ENCODE measurements at regions not wholly inside any gene's neighbourhood (a gene's known extent, or its start where the extent isn't known, plus 50 kb on each side); places are given as distances from the start of the nearest gene placed in this dataset.

GRCh38 chrX:69027181-69028005 lies 137.9 kb downstream of the PJA1 start:
- H3K4me2 ChIP-seq (ENCODE audit: low read length), result no peak overlapping the region
- no peaks in the 10 kb centered on the region for H3K79me2 ChIP-seq (ENCODE audit: control insufficient read depth, low read length)
- H3K9me3 ChIP-seq (ENCODE audit: control insufficient read depth, insufficient read depth, low read length), result no peaks in the 10 kb centered on the region
- no peaks in the 10 kb centered on the region for H3K36me3 ChIP-seq (ENCODE audit: control insufficient read depth, low read length)
- H3F3A ChIP-seq (ENCODE audit: control insufficient read depth, insufficient read depth), result no peaks in the 10 kb centered on the region
- no peaks in the 10 kb centered on the region for H3K4me1 ChIP-seq (ENCODE audit: control insufficient read depth, low read length)
- H3K27ac ChIP-seq (ENCODE audit: low read depth, low read length), result no peak overlapping the region
- no peaks in the 10 kb centered on the region for H3K27me3 ChIP-seq (ENCODE audit: control insufficient read depth, low read length)
- H3K9me2 ChIP-seq (replicated peaks; ENCODE audit: control insufficient read depth, low read length), result no peaks in the 10 kb centered on the region
- TF ChIP-seq CTCF (IDR thresholded peaks at IDR 0.05; ENCODE audit: low read depth, low read length, poor library complexity, severe bottlenecking) (no peak), EZH2phosphoT487 (IDR thresholded peaks at IDR 0.05; ENCODE audit: borderline replicate concordance, low read length) (no peak)
- H4K20me1 ChIP-seq (ENCODE audit: control insufficient read depth, insufficient read depth, low read depth, low read length), result no peaks in the 10 kb centered on the region
- H3K4me3 ChIP-seq (ENCODE audit: low read length), result no peak overlapping the region

GRCh38 chrX:69025802-69026301 lies 139.4 kb downstream of the PJA1 start:
- no peaks in the 10 kb centered on the region for H3K9me2 ChIP-seq (replicated peaks; ENCODE audit: control insufficient read depth, low read length)
- no peak for TF ChIP-seq CTCF (IDR thresholded peaks at IDR 0.05; ENCODE audit: low read depth, low read length, poor library complexity, severe bottlenecking)
- no peak for TF ChIP-seq EZH2phosphoT487 (IDR thresholded peaks at IDR 0.05; ENCODE audit: borderline replicate concordance, low read length)
- H3K27me3 ChIP-seq (ENCODE audit: control insufficient read depth, low read length), result no peaks in the 10 kb centered on the region
- no peak overlapping the region for H3K4me3 ChIP-seq (ENCODE audit: low read length)
- no peaks in the 10 kb centered on the region for H3K9me3 ChIP-seq (ENCODE audit: control insufficient read depth, insufficient read depth, low read length)
- H3K36me3 ChIP-seq (ENCODE audit: control insufficient read depth, low read length), result no peaks in the 10 kb centered on the region
- no peaks in the 10 kb centered on the region for H3F3A ChIP-seq (ENCODE audit: control insufficient read depth, insufficient read depth)
- H3K27ac ChIP-seq (ENCODE audit: low read depth, low read length), result no peak overlapping the region
- no peaks in the 10 kb centered on the region for H4K20me1 ChIP-seq (ENCODE audit: control insufficient read depth, insufficient read depth, low read depth, low read length)
- H3K79me2 ChIP-seq (ENCODE audit: control insufficient read depth, low read length), result no peaks in the 10 kb centered on the region
- H3K4me2 ChIP-seq (ENCODE audit: low read length), result no peak overlapping the region
- H3K4me1 ChIP-seq (ENCODE audit: control insufficient read depth, low read length), result no peaks in the 10 kb centered on the region

DNA sequence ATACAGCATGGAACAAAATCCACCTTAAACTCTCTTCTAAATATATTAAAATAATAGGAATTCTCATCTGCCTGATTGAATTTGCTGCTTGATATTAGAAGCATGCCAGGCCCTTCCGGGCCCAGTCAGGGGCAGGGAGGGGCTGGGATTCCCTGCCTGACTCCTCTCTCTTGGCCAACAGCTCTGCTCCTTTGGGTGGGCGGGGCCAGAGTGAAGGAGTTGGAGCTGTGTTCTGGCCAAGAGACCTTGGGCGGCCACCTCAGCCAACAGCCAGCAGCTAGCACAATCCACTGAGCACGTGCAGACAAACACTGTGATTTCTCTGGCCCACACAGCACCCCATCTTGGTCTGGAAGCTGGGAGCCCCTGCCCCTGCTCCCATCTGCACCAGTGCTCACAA lies 140.3 kb downstream of the PJA1 start:
- no peaks in the 10 kb centered on the region for H3K36me3 ChIP-seq (ENCODE audit: control insufficient read depth, low read length)
- no peaks in the 10 kb centered on the region for H3K79me2 ChIP-seq (ENCODE audit: control insufficient read depth, low read length)
- H3K27me3 ChIP-seq (ENCODE audit: control insufficient read depth, low read length), result no peaks in the 10 kb centered on the region
- no peaks in the 10 kb centered on the region for H3F3A ChIP-seq (ENCODE audit: control insufficient read depth, insufficient read depth)
- no peak overlapping the region for H3K4me2 ChIP-seq (ENCODE audit: low read length)
- H3K9me2 ChIP-seq (replicated peaks; ENCODE audit: control insufficient read depth, low read length), result no peaks in the 10 kb centered on the region
- TF ChIP-seq EZH2phosphoT487 (IDR thresholded peaks at IDR 0.05; ENCODE audit: borderline replicate concordance, low read length), result no peak
- no peak for TF ChIP-seq CTCF (IDR thresholded peaks at IDR 0.05; ENCODE audit: low read depth, low read length, poor library complexity, severe bottlenecking)
- H3K9me3 ChIP-seq (ENCODE audit: control insufficient read depth, insufficient read depth, low read length), result no peaks in the 10 kb centered on the region
- H4K20me1 ChIP-seq (ENCODE audit: control insufficient read depth, insufficient read depth, low read depth, low read length), result no peaks in the 10 kb centered on the region
- H3K4me1 ChIP-seq (ENCODE audit: control insufficient read depth, low read length), result no peaks in the 10 kb centered on the region
- H3K27ac ChIP-seq (ENCODE audit: low read depth, low read length), result no peak overlapping the region
- H3K4me3 ChIP-seq (ENCODE audit: low read length), result no peak overlapping the region

Measured in DOHH2 (cell line).